ENCODE measurements at regions not wholly inside any gene's neighbourhood (a gene's known extent, or its start where the extent isn't known, plus 50 kb on each side); places are given as distances from the start of the nearest gene placed in this dataset.

DNA sequence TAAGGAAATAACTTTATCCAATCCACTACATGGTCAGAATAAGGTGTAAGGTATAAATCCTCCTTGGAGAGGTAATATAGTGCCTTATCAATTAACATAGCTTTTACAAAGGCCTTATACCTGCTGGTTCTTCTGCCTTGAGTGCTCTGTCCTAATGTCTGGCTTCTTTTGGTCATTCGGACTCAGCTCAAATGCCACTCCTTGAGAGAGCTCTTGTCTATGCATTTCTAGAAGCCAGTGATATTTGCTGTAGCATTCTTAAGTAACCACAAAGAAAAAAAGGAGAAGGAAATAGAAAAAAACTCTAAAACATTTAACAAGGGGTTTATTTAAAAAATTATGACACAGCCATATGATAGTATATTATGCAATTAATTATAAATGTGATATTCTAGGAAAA, 444.8 kb upstream of the SLIT2 start:
- no peak for DNase-seq (ENCODE audit: low spot score)
- Mint-ChIP-seq H3K36me3 (ENCODE audit: low read depth) (no peaks in the 10 kb centered on the region), H3K27me3 (ENCODE audit: insufficient read depth) (no peaks in the 10 kb centered on the region), H3K4me1 (ENCODE audit: low read depth) (no peaks in the 10 kb centered on the region), H3K4me3 (no peak overlapping the region), H3K27ac (no peak overlapping the region), H3K9me3 (peaks cover 12% of the 10 kb centered on the region)
- intact Hi-C loops (cut with micrococcal nuclease): no loop called here

DNA sequence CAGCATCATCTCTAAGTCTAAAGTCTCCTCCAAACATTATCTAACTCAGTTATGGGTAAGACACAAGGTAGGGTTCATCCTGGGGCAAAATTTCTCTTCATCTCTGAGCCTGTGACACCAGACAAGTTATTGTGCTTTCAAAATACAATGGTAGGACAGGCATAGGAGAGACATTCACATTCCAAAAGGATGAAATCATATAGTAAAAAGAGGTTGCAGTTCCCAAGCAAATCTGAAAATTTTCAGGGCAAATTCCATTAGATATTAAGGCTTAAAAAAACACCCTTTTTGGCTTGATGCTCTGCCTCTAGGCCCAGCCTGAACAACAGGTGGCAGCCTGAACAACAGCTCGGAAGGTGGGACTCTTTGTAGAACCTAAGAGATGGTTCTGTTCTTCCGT, 448.3 kb upstream of the SLIT2 start:
- intact Hi-C loops (cut with micrococcal nuclease): no loop called here
- H3K27me3 Mint-ChIP-seq (ENCODE audit: insufficient read depth): no peaks in the 10 kb centered on the region
- H3K27ac Mint-ChIP-seq: no peak overlapping the region
- DNase-seq (ENCODE audit: low spot score): no peak
- no peak overlapping the region for H3K4me3 Mint-ChIP-seq
- no peaks in the 10 kb centered on the region for H3K4me1 Mint-ChIP-seq (ENCODE audit: low read depth)
- H3K9me3 Mint-ChIP-seq: peaks cover 13% of the 10 kb centered on the region
- no peaks in the 10 kb centered on the region for H3K36me3 Mint-ChIP-seq (ENCODE audit: low read depth)

DNA sequence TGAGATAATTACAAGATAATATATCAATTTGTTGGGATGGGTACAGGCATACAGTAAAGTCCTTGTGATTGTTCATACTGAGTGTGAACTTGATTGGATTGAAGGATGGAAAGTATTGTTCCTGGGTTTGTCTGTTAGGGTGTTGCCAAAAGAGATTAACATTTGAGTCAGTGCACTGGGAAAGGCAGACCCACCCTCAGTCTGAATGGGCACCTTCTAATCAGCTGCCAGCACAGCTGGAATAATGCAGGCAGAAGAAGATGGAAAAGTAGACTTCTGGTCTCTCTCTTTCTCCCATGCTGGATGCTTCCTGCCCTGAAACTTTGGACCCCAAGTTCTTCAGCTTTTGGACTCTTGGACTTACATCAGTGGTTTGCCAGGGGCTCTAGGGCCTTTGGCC, 457.9 kb upstream of the SLIT2 start:
- Mint-ChIP-seq H3K4me1 (ENCODE audit: low read depth) (no peaks in the 10 kb centered on the region), H3K27me3 (ENCODE audit: insufficient read depth) (no peaks in the 10 kb centered on the region), H3K27ac (no peak overlapping the region), H3K4me3 (no peak overlapping the region), H3K9me3 (peaks cover 12% of the 10 kb centered on the region), H3K36me3 (ENCODE audit: low read depth) (no peaks in the 10 kb centered on the region)
- DNase-seq (ENCODE audit: low spot score): no peak
- intact Hi-C loops (cut with micrococcal nuclease): no loop called here

DNA sequence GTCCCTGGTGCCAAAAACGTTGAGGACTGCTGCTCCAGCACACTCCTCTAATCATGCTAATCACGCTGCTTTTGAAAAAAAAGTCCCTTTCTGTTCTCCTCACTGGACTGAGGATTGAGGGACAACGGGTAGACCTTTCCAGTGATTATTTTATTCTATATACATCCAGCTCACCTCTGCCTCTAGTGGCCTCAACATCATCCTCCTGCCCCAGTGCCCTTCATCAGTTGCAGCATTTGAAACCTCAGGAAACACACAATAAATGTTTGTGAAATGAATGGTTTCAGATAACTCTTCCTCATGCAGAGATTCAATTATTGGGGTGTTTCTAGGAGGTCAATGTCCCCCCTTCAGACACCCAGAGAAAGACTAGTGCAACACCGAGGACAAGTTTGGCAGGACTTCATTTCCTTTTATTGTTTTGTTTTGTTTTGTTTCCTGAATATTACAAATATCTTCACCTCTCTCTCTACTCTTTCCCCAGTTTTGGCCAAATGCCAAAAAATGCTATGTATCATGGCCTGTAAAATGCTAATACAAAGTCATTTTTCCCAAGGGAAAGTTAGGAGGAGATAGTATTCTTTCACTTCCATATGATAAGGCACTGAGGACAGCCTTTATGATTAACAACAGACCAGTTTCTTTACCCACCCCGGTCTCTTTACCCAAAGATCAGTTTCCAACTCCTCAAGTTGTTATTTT, 460.1 kb upstream of the SLIT2 start:
- Mint-ChIP-seq H3K4me3 (no peak overlapping the region), H3K9me3 (peaks cover 8% of the 10 kb centered on the region), H3K27ac (no peak overlapping the region), H3K27me3 (ENCODE audit: insufficient read depth) (no peaks in the 10 kb centered on the region), H3K36me3 (ENCODE audit: low read depth) (no peaks in the 10 kb centered on the region), H3K4me1 (ENCODE audit: low read depth) (no peaks in the 10 kb centered on the region)
- DNase-seq (ENCODE audit: low spot score): no peak
- intact Hi-C loops (cut with micrococcal nuclease): no loop called here

DNA sequence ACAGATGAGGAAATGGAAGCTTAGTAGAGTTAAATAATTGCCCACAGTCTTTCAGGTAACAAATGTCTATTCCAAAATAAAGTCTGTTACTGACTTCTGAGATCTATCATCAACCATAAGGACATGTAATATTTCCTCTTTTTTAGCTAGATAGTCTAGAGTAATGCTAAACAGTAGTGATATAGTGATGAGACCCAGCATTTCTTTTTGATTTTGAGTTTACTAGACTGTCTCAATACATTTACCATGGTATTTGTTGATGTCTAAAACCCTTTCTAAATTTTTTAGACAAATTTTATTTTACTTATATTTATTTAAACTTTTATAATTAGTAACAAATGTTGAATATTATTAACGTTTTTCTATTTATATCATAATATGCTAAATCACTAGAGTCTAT, 465.1 kb upstream of the SLIT2 start:
- Mint-ChIP-seq H3K4me3 (no peak overlapping the region), H3K9me3 (peaks cover 20% of the 10 kb centered on the region), H3K4me1 (ENCODE audit: low read depth) (no peaks in the 10 kb centered on the region), H3K27me3 (ENCODE audit: insufficient read depth) (no peaks in the 10 kb centered on the region), H3K27ac (no peak overlapping the region), H3K36me3 (ENCODE audit: low read depth) (no peaks in the 10 kb centered on the region)
- intact Hi-C loops (cut with micrococcal nuclease): no loop called here
- DNase-seq (ENCODE audit: low spot score): no peak

DNA sequence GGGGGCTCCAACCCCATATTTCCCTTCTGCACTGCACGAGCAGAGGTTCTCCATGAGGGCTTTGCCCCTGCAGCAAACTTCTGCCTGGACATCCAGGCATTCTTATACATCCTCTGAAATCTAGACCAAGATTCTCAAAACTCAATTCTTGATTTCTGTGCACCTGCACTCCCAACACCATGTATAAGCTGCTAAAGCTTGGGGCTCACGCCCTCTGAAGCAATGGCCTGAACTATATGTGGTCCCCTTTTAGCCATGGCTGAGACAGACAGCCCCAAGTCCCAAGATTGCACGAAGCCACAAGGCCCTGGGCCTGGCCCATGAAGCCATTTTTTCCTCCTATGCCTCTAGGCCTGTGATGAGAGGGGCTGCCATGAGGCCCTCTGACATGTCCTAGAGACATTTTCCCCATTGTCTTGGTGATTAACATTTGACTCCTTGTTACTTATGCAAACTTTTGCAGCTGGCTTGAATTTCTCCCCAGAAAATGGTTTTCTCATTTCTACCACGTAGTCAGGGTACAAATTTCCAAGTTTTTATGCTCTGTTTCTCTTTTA, 468.0 kb upstream of the SLIT2 start:
- DNase-seq (ENCODE audit: low spot score): no peak
- Mint-ChIP-seq H3K4me1 (ENCODE audit: low read depth) (no peaks in the 10 kb centered on the region), H3K36me3 (ENCODE audit: low read depth) (no peaks in the 10 kb centered on the region), H3K27me3 (ENCODE audit: insufficient read depth) (no peaks in the 10 kb centered on the region), H3K27ac (no peak overlapping the region), H3K9me3 (peaks cover 26% of the 10 kb centered on the region), H3K4me3 (no peak overlapping the region)
- intact Hi-C loops (cut with micrococcal nuclease): no loop called here

DNA sequence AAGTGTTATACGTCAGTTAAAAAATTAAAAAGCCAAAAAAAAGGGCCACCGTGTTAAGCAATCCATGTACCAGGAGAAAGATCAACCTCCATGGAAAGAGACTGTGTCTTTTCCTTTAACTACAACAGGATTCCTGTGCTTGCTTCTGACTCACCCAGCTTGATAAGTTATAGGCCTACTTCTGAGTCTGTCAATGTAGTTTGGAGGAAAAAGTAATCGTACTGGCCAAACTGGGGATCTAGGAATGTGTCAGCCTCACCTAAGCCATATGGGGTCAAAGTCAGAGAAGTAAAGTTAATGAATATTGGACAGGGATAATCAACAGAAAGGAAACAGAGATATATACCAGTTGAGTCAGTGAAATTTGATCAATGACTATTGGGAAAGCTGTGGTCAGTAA, 470.8 kb upstream of the SLIT2 start:
- Mint-ChIP-seq H3K27ac (no peak overlapping the region), H3K27me3 (ENCODE audit: insufficient read depth) (no peaks in the 10 kb centered on the region), H3K9me3 (peaks cover 26% of the 10 kb centered on the region), H3K36me3 (ENCODE audit: low read depth) (no peaks in the 10 kb centered on the region), H3K4me3 (no peak overlapping the region), H3K4me1 (ENCODE audit: low read depth) (no peaks in the 10 kb centered on the region)
- no peak for DNase-seq (ENCODE audit: low spot score)
- intact Hi-C loops (cut with micrococcal nuclease): no loop called here

DNA sequence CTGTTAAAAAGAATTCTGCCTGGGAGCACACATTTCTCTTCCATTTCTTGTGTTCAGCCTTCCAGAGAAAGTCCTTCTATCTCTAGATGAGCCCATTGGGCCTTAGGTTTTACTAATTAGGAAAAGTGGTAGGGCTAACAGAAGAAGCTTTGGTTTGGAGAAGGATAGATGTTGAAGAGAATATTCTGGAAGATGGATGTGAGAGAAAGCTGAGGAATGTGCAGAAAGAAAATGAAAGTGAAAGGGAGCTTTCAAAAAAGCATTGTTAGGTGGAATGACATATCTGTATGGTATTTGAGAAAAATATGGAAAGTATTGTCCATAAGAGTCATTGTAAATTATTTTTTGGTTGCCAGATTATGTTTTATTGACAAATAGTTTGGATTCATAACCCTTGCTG, 474.8 kb upstream of the SLIT2 start:
- Mint-ChIP-seq H3K36me3 (ENCODE audit: low read depth) (no peaks in the 10 kb centered on the region), H3K27me3 (ENCODE audit: insufficient read depth) (no peaks in the 10 kb centered on the region), H3K9me3 (peaks cover 11% of the 10 kb centered on the region), H3K4me1 (ENCODE audit: low read depth) (no peaks in the 10 kb centered on the region), H3K27ac (no peak overlapping the region), H3K4me3 (no peak overlapping the region)
- intact Hi-C loops (cut with micrococcal nuclease): no loop called here
- DNase-seq (ENCODE audit: low spot score): no peak

DNA sequence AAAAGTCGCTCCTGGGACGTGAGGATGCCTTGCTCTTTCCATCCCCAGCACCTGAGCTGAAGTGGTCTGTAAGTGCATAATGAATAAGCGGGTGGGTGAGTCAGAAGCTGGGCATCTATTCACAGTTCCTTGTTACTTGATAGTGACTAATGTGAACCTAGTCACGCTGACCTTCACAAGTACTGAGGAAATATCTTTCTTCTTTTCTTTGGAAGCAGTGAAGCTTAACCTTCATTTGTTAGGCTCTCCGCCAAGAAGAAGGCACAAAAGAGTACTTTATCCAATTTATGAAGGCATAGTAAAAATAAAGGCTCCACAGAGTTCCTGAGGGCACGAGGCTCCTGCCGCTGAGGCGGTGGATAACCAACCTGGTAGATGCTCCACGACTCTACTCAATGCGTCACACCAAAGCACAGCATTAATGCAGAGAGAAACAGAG, 475.7 kb upstream of the SLIT2 start:
- no peaks in the 10 kb centered on the region for H3K27me3 Mint-ChIP-seq (ENCODE audit: insufficient read depth)
- H3K9me3 Mint-ChIP-seq: peaks cover 12% of the 10 kb centered on the region
- intact Hi-C loops (cut with micrococcal nuclease): no loop called here
- no peaks in the 10 kb centered on the region for H3K4me1 Mint-ChIP-seq (ENCODE audit: low read depth)
- no peaks in the 10 kb centered on the region for H3K36me3 Mint-ChIP-seq (ENCODE audit: low read depth)
- no peak overlapping the region for H3K4me3 Mint-ChIP-seq
- H3K27ac Mint-ChIP-seq: no peak overlapping the region
- DNase-seq (ENCODE audit: low spot score): no peak

DNA sequence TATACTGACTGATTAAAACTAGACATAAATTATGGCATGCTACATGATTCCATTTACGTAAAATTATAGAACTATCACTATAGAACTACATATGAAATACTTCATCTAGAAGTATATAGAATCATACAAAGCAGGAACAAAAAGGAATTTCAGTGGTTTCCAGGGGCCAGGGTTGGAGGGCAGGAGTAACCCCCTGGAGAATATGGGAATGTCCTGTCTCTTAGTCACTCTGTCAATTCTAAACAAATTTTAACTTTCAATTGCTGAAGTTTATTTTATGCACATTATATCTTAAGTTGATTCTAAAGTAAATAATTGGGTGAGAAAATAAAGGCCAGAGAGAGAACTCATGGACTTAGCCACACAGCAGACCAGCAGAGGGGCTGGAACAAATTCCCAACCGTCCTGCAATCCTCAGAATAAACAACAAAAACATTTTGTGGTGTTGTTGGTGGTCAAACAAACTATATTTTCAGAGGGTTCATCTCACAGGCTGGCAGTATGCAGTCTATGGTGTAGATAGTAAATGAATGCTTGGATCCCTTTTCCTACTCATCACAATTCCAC, 476.9 kb upstream of the SLIT2 start:
- no peaks in the 10 kb centered on the region for H3K4me1 Mint-ChIP-seq (ENCODE audit: low read depth)
- H3K4me3 Mint-ChIP-seq: no peak overlapping the region
- intact Hi-C loops (cut with micrococcal nuclease): no loop called here
- H3K36me3 Mint-ChIP-seq (ENCODE audit: low read depth): no peaks in the 10 kb centered on the region
- peaks cover 8% of the 10 kb centered on the region for H3K9me3 Mint-ChIP-seq
- H3K27ac Mint-ChIP-seq: no peak overlapping the region
- no peak for DNase-seq (ENCODE audit: low spot score)
- H3K27me3 Mint-ChIP-seq (ENCODE audit: insufficient read depth): no peaks in the 10 kb centered on the region

DNA sequence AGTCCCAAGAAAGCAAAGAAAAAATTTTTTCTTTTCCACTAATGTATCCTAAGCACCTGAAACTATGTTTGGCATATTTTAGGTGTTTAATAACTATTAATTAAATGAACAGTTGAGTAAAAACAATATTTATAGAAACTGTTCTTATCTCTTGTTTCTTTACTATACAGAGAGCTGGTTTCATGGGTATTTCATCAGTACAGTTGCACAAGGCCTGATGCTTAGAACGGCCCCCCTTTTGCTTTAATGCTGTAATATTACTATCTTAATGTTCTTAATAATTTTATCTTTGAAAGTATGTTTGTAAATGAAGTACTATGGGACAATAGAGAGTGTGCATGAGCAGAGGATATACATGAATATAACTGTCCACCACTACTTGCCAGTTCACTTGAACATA, 479.1 kb upstream of the SLIT2 start:
- H3K4me1 Mint-ChIP-seq (ENCODE audit: low read depth): no peaks in the 10 kb centered on the region
- no peak overlapping the region for H3K27ac Mint-ChIP-seq
- H3K27me3 Mint-ChIP-seq (ENCODE audit: insufficient read depth): no peaks in the 10 kb centered on the region
- peaks cover 17% of the 10 kb centered on the region for H3K9me3 Mint-ChIP-seq
- intact Hi-C loops (cut with micrococcal nuclease): no loop called here
- no peaks in the 10 kb centered on the region for H3K36me3 Mint-ChIP-seq (ENCODE audit: low read depth)
- no peak overlapping the region for H3K4me3 Mint-ChIP-seq
- DNase-seq (ENCODE audit: low spot score): no peak

DNA sequence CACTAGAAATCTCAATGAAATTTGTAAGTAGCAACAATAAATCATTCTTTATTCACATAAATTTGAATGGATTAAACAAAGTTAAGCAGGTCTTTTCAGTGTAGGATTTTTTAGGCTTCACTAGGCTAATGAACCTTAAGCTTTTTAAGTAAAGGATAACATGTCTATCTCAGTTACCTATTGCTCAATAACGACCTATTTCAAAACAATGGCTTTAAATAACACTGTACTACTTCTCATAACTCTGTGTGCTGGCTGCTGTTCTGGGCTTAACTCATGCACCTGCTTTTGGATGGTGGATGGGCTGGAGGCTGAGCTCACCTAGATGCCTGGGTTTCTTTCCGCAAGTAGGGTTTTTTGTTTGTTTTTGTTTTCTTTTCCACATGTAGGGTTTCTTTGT, 495.0 kb upstream of the SLIT2 start:
- no peaks in the 10 kb centered on the region for H3K36me3 Mint-ChIP-seq (ENCODE audit: low read depth)
- H3K9me3 Mint-ChIP-seq: peaks cover 13% of the 10 kb centered on the region
- no peaks in the 10 kb centered on the region for H3K4me1 Mint-ChIP-seq (ENCODE audit: low read depth)
- no peaks in the 10 kb centered on the region for H3K27me3 Mint-ChIP-seq (ENCODE audit: insufficient read depth)
- intact Hi-C loops (cut with micrococcal nuclease): no loop called here
- no peak overlapping the region for H3K4me3 Mint-ChIP-seq
- no peak for DNase-seq (ENCODE audit: low spot score)
- no peak overlapping the region for H3K27ac Mint-ChIP-seq

DNA sequence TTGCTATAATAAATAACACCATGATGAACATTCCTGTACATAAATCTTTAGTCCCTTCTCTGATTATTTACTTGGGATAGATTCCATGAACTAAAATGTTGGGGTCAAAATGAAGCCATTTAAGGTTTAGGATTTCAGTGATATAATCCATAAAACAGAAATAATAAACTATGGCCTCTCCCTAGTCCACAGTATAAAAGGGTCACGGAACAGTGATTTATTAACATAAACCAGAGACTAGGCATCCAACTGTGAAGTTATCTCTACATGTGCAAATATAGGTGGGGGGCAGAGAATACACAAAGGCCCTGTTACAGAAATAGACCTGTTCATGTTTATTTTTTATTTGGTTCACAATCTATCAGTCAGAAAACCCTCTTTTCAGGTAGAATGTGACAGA, 499.1 kb upstream of the SLIT2 start:
- Mint-ChIP-seq H3K9me3 (peaks cover 3% of the 10 kb centered on the region), H3K27me3 (ENCODE audit: insufficient read depth) (no peaks in the 10 kb centered on the region), H3K36me3 (ENCODE audit: low read depth) (no peaks in the 10 kb centered on the region), H3K4me3 (no peak overlapping the region), H3K4me1 (ENCODE audit: low read depth) (no peaks in the 10 kb centered on the region), H3K27ac (no peak overlapping the region)
- no peak for DNase-seq (ENCODE audit: low spot score)
- intact Hi-C loops (cut with micrococcal nuclease): no loop called here

All from activated T-helper 1 cell treated with anti-CD3 and anti-CD28 coated beads, Interleukin-12 subunit alpha, Interleukin-12 subunit beta, Interleukin-2, Interleukin-4 antibody, amounts not matched to agents 30 ng/mL and 10 ng/mL and 1 ng/mL, durations not matched to agents 14 hours and 24 hours and 36 hours (primary cell).